ENCODE measurements at regions not wholly inside any gene's neighbourhood (a gene's known extent, or its start where the extent isn't known, plus 50 kb on each side); places are given as distances from the start of the nearest gene placed in this dataset.

GRCh38 chr13:21825186-21825585 is 154.3 kb downstream of the FGF9 start:
- TF ChIP-seq EZH2 (IDR thresholded peaks at IDR 0.05; ENCODE audit: low read length): no peak
- no peak for TF ChIP-seq CTCF (optimal IDR thresholded peaks at IDR 0.05 in 1 of 3, IDR thresholded peaks at IDR 0.05 in 1 of 3, conservative IDR thresholded peaks at IDR 0.05 in 1 of 3; ENCODE audit: extremely low read depth in 1 of 3, insufficient read depth in 2 of 3, low read length in 3 of 3)

Measured in keratinocyte (primary cell).